Activated CD8-positive, alpha-beta memory T cell treated with anti-CD3 and anti-CD28 coated beads for 24 hours (primary cell): ENCODE measurements at regions not wholly inside any gene's neighbourhood (a gene's known extent, or its start where the extent isn't known, plus 50 kb on each side); places are given as distances from the start of the nearest gene placed in this dataset.
"Not testable (repeated sequence)": the region's sequence is repeated elsewhere in the genome, so short reads cannot be mapped to it uniquely, and the experiment has no call there.

Experiments used
- DNase-seq: peaks from one replicate; pipeline ENCODE4 v3.0.0-alpha.2; 2020

GRCh38 chrX:122091571-122091970, 1044.2 kb downstream of the GLUD2 start:
- DNase-seq: no peak

GRCh38 chrX:122092360-122092759, 1045.0 kb downstream of the GLUD2 start:
- DNase-seq: no peak

GRCh38 chrX:122092978-122093377, 1045.6 kb downstream of the GLUD2 start:
- DNase-seq: no peak

GRCh38 chrX:122094611-122095010, 1047.2 kb downstream of the GLUD2 start:
- DNase-seq: no peak

- DNase-seq: no peak
Measured at GRCh38 chrX:122113376-122113775, 1066.0 kb downstream of the GLUD2 start.

- no peak for DNase-seq
Measured at GRCh38 chrX:122113896-122114295, 1066.5 kb downstream of the GLUD2 start.

- DNase-seq: no peak
Measured at GRCh38 chrX:122115604-122116003, 1068.2 kb downstream of the GLUD2 start.

- DNase-seq: no peak
Measured at GRCh38 chrX:122119361-122119760, 1064.7 kb upstream of the GRIA3 start.

GRCh38 chrX:122122274-122122673, 1061.8 kb upstream of the GRIA3 start:
- no peak for DNase-seq

GRCh38 chrX:122133478-122133877, 1050.6 kb upstream of the GRIA3 start:
- no peak for DNase-seq

- DNase-seq: no peak
Measured at GRCh38 chrX:122134291-122134690, 1049.8 kb upstream of the GRIA3 start.

GRCh38 chrX:122135070-122135469, 1049.0 kb upstream of the GRIA3 start:
- no peak for DNase-seq

- not testable (repeated sequence) for DNase-seq
Measured at GRCh38 chrX:122140219-122140618, 1043.9 kb upstream of the GRIA3 start.

GRCh38 chrX:122154019-122154418, 1030.1 kb upstream of the GRIA3 start:
- no peak for DNase-seq

- DNase-seq: no peak
Measured at GRCh38 chrX:122168241-122168640, 1015.8 kb upstream of the GRIA3 start.

- DNase-seq: no peak
Measured at GRCh38 chrX:122184791-122185190, 999.3 kb upstream of the GRIA3 start.

GRCh38 chrX:122187069-122187713, 996.9 kb upstream of the GRIA3 start:
- no peak for DNase-seq

GRCh38 chrX:122188751-122189150, 995.3 kb upstream of the GRIA3 start:
- no peak for DNase-seq

GRCh38 chrX:122196343-122196742, 987.7 kb upstream of the GRIA3 start:
- no peak for DNase-seq

- DNase-seq: no peak
Measured at GRCh38 chrX:122203399-122203798, 980.7 kb upstream of the GRIA3 start.

GRCh38 chrX:122218666-122219065, 965.4 kb upstream of the GRIA3 start:
- DNase-seq: no peak

GRCh38 chrX:122219226-122219625, 964.9 kb upstream of the GRIA3 start:
- no peak for DNase-seq

- no peak for DNase-seq
Measured at GRCh38 chrX:122219735-122220134, 964.3 kb upstream of the GRIA3 start.

- DNase-seq: no peak
Measured at GRCh38 chrX:122220644-122221373, 963.3 kb upstream of the GRIA3 start.

GRCh38 chrX:122221810-122222209, 962.3 kb upstream of the GRIA3 start:
- DNase-seq: not testable (repeated sequence)
